ENCODE measurements at regions not wholly inside any gene's neighbourhood (a gene's known extent, or its start where the extent isn't known, plus 50 kb on each side); places are given as distances from the start of the nearest gene placed in this dataset.
"Not testable (repeated sequence)": the region's sequence is repeated elsewhere in the genome, so short reads cannot be mapped to it uniquely, and the experiment has no call there.

- DNase-seq, result no peak
Observed at GRCh38 chr21:18723171-18723570, 319.6 kb upstream of the TMPRSS15 start.

- DNase-seq, result no peak
Observed at GRCh38 chr21:18725653-18726052, 322.1 kb upstream of the TMPRSS15 start.

GRCh38 chr21:18741954-18742353 lies 338.4 kb upstream of the TMPRSS15 start:
- DNase-seq, result no peak

DNA sequence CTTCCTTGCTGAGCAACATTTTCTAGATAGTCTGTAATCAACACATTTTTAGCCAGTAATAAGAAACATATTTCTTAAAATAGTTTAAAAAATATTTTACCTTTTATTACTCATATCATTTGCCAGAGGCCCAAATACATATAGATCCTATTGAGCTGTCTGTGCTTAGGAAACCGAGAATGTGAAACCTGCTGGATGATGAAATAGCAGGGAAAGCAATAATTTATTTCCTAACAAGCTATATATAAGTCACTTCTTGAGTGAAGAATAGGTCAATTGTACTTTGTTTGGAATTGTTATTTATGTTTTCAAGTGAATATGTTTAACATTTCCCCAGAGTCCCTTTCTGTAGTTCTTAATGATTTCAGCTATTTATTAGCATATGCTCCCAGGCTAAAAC lies 339.9 kb upstream of the TMPRSS15 start:
- DNase-seq, result no peak

DNA sequence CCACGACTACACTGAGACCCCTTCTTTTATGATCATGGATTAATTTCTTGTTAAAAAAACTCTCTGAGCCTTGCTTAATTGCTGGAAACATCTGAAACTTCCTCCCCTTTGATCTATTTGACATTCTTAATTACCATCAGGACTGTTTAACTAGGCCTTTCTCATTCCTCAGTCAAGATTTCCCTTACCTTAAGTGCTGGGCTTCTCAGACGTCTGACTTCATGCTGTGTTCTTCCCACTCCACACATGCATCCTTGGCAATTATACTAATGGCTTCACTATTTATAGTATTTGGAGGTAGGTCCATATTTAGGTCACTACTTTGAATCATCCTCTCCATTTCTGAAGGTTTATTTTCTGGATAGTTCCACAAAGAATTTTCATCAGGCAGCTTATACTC lies 341.3 kb upstream of the TMPRSS15 start:
- no peak for DNase-seq

DNA sequence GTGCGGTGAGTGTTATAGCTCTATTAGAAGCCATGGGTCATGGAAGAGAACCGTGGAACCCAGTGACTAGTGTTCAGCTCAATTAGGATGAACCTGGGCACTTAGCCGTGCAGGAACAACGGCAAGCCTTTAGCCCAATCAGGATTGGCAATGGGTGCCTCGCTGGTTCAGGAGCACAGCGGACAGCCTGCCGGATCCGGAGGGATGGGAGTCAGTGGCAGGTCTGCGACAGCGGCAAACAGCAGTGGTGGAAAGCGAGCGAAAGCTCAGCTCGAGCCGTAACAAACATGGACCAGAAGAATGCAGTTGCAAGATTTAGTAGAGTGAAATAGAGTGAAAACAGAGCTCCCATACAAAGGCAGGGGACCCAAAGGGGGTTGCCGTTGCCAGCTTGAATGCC lies 349.3 kb upstream of the TMPRSS15 start:
- DNase-seq, result not testable (repeated sequence)

GRCh38 chr21:18756272-18756671 lies 352.7 kb upstream of the TMPRSS15 start:
- DNase-seq, result not testable (repeated sequence)

DNA sequence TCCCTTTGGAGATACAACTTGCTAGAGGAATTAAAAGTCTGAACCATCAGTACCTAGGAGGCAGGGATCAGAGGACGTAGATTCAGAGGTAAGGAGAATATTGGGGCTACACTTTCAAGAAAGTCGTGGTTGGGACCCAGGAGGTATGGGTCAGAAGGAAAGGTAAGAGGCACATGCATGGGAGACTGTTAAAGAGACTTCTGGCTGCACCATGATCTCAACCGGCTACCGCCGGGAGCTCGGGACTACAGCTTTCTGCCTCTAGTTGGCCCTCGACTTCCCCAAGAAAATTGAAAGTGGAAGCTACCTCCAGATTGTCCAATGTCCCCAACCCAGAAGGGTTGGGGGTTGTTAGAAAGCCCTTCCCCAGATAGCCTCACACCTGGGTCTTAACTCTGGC lies 355.7 kb upstream of the TMPRSS15 start:
- no peak for DNase-seq

DNA sequence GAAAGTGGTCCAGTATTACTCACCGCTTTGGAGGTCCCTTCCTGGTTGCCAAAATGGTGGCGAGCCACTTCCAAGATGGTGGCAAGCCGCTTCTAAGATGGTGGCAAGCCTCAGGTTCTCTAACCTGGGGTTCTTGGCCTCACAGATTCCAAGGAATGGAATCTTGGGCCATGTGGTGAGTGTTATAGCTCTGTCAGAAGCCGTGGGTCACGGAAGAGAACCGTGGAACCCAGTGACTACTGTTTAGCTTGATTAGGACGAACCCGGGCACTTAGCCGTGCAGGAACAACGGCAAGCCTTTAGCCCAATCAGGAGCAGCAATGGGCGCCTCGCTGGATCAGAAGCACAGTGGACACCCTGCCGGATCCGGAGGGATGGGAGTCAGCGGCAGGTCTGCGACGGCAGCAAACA lies 356.2 kb upstream of the TMPRSS15 start:
- no peak for DNase-seq

DNA sequence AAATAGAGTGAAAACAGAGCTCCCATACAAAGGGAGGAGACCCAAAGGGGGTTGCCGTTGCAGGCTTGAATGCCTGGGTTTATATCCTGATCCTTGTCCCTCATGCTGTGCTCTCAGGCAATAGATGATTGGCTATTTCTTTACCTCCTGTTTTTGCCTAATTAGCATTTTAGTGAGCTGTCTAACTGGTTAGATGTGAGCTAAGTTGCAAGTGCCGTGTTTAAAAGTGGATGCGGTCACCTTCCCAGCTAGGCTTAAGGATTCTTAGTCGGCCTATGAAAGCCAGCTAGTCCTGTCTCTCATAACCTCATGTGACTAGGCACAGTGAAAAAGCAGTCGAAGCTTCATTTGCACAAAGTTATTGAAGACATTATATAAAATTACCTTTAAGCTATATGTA lies 356.7 kb upstream of the TMPRSS15 start:
- no peak for DNase-seq

DNA sequence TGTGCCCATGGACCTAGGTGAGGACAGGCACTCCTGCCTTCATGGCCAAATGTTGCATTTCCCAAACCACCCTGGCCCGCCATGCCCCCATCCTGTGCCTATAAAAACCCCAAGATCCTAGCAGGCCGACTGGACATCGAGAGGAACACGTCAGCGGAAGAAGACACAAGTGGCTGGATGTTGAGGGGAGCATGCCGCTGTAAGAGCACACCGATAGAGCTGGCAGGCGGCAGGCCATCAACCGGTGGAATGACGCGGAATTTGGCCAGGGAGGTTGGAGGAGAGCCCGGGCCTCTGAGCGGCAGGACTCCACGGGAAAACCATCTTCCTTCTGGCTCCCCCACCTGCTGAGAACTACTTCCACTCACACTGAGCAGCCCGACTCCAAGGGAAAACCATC lies 361.1 kb upstream of the TMPRSS15 start:
- DNase-seq, result no peak

- DNase-seq, result no peak
Observed at GRCh38 chr21:18769599-18769998, 366.0 kb upstream of the TMPRSS15 start.

GRCh38 chr21:18771845-18772380 lies 368.3 kb upstream of the TMPRSS15 start:
- DNase-seq, result no peak

- DNase-seq, result no peak
Observed at GRCh38 chr21:18772404-18772803, 368.8 kb upstream of the TMPRSS15 start.

DNA sequence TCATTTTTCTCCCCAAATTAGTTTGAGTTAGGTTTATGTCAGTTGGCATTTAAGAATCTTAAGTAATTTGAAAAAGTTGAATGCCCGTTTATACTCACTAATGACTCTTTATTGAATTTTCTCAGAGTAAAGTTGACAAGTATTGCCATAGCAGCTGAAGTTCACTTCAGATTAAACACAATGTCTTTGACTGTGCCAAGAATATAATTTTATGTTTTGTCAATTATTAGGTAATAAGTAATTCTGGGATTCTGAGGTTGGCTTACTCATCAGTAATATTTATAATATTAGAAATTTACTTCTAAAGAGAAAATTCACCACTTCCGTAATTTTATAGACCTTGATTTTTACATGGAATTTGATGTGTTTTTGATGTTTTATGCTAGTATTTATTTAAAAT lies 369.3 kb upstream of the TMPRSS15 start:
- no peak for DNase-seq

- no peak for DNase-seq
Observed at GRCh38 chr21:18776936-18777335, 373.4 kb upstream of the TMPRSS15 start.

GRCh38 chr21:18782721-18783120 lies 379.1 kb upstream of the TMPRSS15 start:
- DNase-seq, result no peak

DNA sequence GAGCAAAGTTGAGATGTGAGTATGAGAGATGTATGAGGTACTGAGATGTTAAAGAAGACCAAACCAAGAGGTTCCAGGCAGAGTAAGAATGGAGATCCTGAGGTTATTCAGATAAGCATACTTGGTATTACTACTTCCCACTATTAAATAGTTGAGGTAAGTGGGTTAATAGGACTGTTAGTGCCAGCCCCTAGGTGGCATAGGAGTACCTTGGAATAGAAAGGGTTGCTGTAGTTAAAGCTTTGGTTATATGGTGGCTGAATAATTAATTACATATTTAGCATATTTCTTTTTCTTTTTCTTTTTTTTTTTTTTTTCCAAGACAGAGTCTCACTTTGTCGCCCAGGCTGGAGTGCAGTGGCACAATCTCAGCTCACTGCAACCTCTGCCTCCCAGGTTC lies 397.9 kb upstream of the TMPRSS15 start:
- no peak for DNase-seq

DNA sequence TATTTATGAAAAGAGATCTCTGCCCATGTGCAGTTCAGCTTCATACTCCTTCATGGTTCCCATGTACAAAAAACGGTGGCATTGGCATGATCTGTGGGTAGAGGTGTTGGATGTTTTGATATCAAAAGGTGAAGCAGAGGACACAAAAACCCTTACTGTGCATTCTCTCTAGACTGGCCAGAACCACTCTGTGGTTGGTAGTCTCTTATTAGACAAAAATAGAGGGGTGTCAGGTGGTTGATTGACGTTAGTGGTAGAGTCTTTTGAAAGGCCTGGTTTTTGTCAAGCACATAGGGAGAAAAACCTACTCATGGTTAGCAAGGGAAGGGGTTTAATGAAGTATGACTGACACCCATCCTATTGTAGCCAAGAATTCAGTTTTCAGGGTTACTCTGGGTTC lies 400.0 kb upstream of the TMPRSS15 start:
- DNase-seq, result no peak

- DNase-seq, result no peak
Observed at GRCh38 chr21:18810136-18810535, 406.6 kb upstream of the TMPRSS15 start.

- no peak for DNase-seq
Observed at GRCh38 chr21:18812308-18812707, 408.7 kb upstream of the TMPRSS15 start.

GRCh38 chr21:18819507-18819906 lies 415.9 kb upstream of the TMPRSS15 start:
- DNase-seq, result no peak

DNA sequence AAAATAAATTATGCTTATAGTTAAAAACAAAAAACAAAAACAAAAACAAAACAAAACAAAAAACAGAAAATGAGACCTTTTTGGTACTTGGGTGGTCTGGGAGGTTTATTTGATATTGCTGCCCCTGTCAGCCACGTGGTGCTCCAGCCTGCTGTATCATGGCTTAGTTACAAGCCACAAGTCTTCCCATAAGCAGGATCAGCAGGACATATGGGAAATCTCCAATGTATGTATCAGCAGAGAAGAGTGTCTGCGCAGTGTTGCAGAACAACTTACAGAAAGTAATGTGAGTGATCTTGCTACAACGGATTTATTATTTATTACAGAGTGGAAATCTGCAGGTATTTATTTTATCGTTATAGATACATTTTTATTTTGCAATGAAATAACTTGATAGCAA lies 423.0 kb upstream of the TMPRSS15 start:
- DNase-seq, result no peak

GRCh38 chr21:18831942-18832676 lies 428.5 kb upstream of the TMPRSS15 start:
- DNase-seq, result no peak

- no peak for DNase-seq
Observed at GRCh38 chr21:18832950-18833349, 429.4 kb upstream of the TMPRSS15 start.

All from activated T-cell treated with anti-CD3 and anti-CD28 coated beads, Interleukin-2, amount 50 U/mL, for 48 hours (primary cell).